ENCODE measurements at regions not wholly inside any gene's neighbourhood (a gene's known extent, or its start where the extent isn't known, plus 50 kb on each side); places are given as distances from the start of the nearest gene placed in this dataset.

DNA sequence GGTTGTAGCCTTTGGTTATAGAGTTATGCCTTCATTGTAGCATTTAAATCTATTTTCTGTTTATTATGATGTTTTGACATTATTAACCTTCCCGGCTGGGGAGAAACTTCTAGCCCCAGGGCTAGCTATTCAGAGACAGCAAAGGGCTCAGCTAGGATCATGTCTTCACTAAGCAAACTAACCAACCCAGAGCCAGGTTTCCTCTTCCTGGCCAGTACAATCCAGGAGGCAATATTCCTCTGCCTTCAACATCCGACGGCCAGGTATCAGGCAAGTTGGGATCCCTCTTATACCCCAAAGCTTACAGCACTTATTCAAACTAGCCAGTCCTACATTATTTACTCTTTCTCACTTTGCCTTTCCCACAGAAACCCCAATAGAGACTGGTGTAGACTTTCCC is 1060.7 kb upstream of the GHITM start:
- Histone ChIP-seq H3K9ac (no peak overlapping the region), H3K36me3 (ENCODE audit: control insufficient read depth, insufficient read depth, low read length) (no peaks in the 10 kb centered on the region), H3K27ac (no peak overlapping the region), H3K4me2 (ENCODE audit: low read length) (no peak overlapping the region), H3K9me3 (ENCODE audit: control insufficient read depth, low read length) (no peaks in the 10 kb centered on the region), H2AFZ (no peak overlapping the region), H3K27me3 (ENCODE audit: control insufficient read depth, insufficient read depth, low read length) (no peaks in the 10 kb centered on the region), H3K4me1 (no peaks in the 10 kb centered on the region), H3K4me3 (ENCODE audit: low read depth, low read length) (no peak overlapping the region), H3K79me2 (no peaks in the 10 kb centered on the region)
- TF ChIP-seq CTCF (IDR thresholded peaks at IDR 0.05) = no peak

- H3K27me3 ChIP-seq (ENCODE audit: control insufficient read depth, insufficient read depth, low read length) = no peaks in the 10 kb centered on the region
- no peaks in the 10 kb centered on the region for H3K9me3 ChIP-seq (ENCODE audit: control insufficient read depth, low read length)
- H3K4me3 ChIP-seq (ENCODE audit: low read depth, low read length) = no peak overlapping the region
- no peak overlapping the region for H2AFZ ChIP-seq
- H3K4me2 ChIP-seq (ENCODE audit: low read length) = no peak overlapping the region
- H3K27ac ChIP-seq = no peak overlapping the region
- no peaks in the 10 kb centered on the region for H3K36me3 ChIP-seq (ENCODE audit: control insufficient read depth, insufficient read depth, low read length)
- no peak for TF ChIP-seq CTCF (IDR thresholded peaks at IDR 0.05)
- no peaks in the 10 kb centered on the region for H3K79me2 ChIP-seq
- H3K9ac ChIP-seq = no peak overlapping the region
- no peaks in the 10 kb centered on the region for H3K4me1 ChIP-seq
These were observed 1055.5 kb upstream of the GHITM start for GRCh38 chr10:83083831-83084230.

DNA sequence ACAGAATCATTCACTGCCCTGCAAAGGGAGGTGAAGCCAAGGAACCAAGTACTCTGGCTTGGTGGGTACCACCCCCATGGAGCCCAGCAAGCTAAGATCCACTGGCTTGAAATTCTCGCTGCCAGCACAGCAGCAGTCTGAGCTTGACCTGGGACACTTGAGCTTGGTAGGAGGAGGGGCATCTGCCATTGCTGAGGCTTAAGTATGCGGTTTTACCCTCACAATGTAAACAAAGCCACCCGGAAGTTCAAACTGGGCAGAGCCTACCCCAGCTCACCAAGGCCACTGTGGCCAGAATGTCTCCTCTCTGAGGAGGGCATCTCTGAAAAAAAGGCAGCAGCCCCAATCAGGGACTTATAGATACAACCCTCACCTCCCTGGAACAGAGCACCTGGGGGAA is 1050.0 kb upstream of the GHITM start:
- H3K4me1 ChIP-seq = no peaks in the 10 kb centered on the region

DNA sequence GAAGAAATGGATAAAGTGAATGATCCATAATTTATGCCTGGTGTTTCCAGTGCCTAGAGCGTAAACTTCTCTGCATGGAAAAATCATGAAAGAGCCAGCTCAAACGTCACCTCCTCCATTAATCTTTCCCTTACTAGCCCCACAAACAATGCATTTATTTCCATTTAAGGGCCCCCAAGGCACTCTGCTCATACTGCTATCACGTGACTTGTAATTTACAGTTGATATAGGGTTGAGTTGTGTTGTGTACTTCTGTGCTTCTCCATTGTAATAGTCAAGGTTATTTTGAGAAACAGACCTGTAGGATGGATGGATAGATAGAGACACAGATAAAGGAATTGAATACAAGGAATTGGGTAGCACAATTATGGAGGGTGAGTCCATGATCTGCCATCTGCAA is 1034.7 kb upstream of the GHITM start:
- H2AFZ ChIP-seq = no peak overlapping the region
- no peaks in the 10 kb centered on the region for H3K79me2 ChIP-seq
- no peak overlapping the region for H3K27ac ChIP-seq
- H3K4me1 ChIP-seq = no peaks in the 10 kb centered on the region
- H3K9me3 ChIP-seq (ENCODE audit: control insufficient read depth, low read length) = no peaks in the 10 kb centered on the region
- no peak overlapping the region for H3K9ac ChIP-seq
- no peak overlapping the region for H3K4me2 ChIP-seq (ENCODE audit: low read length)
- TF ChIP-seq CTCF (IDR thresholded peaks at IDR 0.05) = no peak
- no peak overlapping the region for H3K4me3 ChIP-seq (ENCODE audit: low read depth, low read length)
- no peaks in the 10 kb centered on the region for H3K27me3 ChIP-seq (ENCODE audit: control insufficient read depth, insufficient read depth, low read length)
- no peaks in the 10 kb centered on the region for H3K36me3 ChIP-seq (ENCODE audit: control insufficient read depth, insufficient read depth, low read length)

More for the DNA sequence above, 1050.0 kb upstream of the GHITM start:
- Histone ChIP-seq H3K36me3 (ENCODE audit: control insufficient read depth, insufficient read depth, low read length) (no peaks in the 10 kb centered on the region), H3K4me2 (ENCODE audit: low read length) (no peak overlapping the region), H3K79me2 (no peaks in the 10 kb centered on the region), H2AFZ (no peak overlapping the region), H3K27me3 (ENCODE audit: control insufficient read depth, insufficient read depth, low read length) (no peaks in the 10 kb centered on the region), H3K27ac (no peak overlapping the region), H3K9me3 (ENCODE audit: control insufficient read depth, low read length) (no peaks in the 10 kb centered on the region), H3K9ac (no peak overlapping the region), H3K4me3 (ENCODE audit: low read depth, low read length) (no peak overlapping the region)
- no peak for TF ChIP-seq CTCF (IDR thresholded peaks at IDR 0.05)

DNA sequence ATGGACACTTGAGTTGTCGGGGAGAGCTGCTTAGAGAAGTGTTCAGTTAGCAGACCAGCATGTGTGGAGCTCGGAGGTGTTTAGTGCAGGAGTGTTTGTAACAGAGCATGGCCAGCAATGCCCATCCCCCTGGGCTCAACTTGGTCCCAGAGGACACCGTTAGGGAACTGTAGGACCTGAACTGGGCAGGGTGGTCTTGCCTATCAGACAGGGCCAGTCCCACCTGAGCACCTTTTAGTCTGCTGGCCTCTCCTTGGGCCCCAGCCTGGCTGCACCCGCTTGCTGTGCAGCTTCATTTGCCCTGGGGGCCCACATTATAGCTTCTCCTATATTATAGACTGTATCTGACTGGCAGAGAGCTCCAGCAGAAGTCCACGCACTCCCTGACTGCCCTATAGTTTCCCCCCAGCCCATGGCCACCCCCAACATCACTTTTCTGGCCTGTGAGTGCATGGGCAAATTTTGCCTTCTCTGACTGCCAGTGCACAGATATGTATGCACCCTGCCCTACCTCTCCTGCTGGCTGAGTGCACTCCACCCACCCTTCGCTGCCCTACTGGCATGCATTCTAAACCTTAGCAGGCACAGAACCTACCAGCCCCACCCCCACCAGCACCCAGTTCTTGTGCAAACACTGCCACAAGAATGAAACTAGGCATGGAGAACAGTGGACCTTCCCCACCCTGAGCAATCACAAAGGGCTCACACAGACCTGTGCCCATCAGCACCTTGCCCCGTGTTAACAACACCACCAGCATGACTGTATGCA is 1030.6 kb upstream of the GHITM start:
- Histone ChIP-seq H3K4me2 (ENCODE audit: low read length) (no peak overlapping the region), H2AFZ (no peak overlapping the region), H3K27me3 (ENCODE audit: control insufficient read depth, insufficient read depth, low read length) (no peaks in the 10 kb centered on the region), H3K4me3 (ENCODE audit: low read depth, low read length) (no peak overlapping the region), H3K9ac (no peak overlapping the region), H3K27ac (no peak overlapping the region), H3K4me1 (no peaks in the 10 kb centered on the region), H3K36me3 (ENCODE audit: control insufficient read depth, insufficient read depth, low read length) (no peaks in the 10 kb centered on the region), H3K9me3 (ENCODE audit: control insufficient read depth, low read length) (no peaks in the 10 kb centered on the region), H3K79me2 (no peaks in the 10 kb centered on the region)
- no peak for TF ChIP-seq CTCF (IDR thresholded peaks at IDR 0.05)

Measured in parathyroid adenoma (tissue), 2 donors.